Progenitor cell of endocrine pancreas (in vitro differentiated cells): ENCODE measurements at regions not wholly inside any gene's neighbourhood (a gene's known extent, or its start where the extent isn't known, plus 50 kb on each side); places are given as distances from the start of the nearest gene placed in this dataset.
"Not testable (repeated sequence)": the region's sequence is repeated elsewhere in the genome, so short reads cannot be mapped to it uniquely, and the experiment has no call there.

ENCODE experiments used
- DNase-seq: peaks from one replicate; pipeline ENCODE4 v3.0.0; 2021; ENCODE audit warnings: low spot score; ENCODE audit not compliant: unreplicated experiment
- H3K27ac Mint-ChIP-seq: 2 replicates; pipeline ENCODE4 v1.8.0; 2021; ENCODE audit warnings: mild to moderate bottlenecking, moderate library complexity, mixed read lengths
- H3K27me3 Mint-ChIP-seq: 2 replicates; pipeline ENCODE4 v1.8.0; 2021; ENCODE audit warnings: mixed read lengths
- H3K36me3 Mint-ChIP-seq: 2 replicates; pipeline ENCODE4 v1.8.0; 2022; ENCODE audit warnings: mixed read lengths; ENCODE audit not compliant: insufficient read depth
- H3K4me1 Mint-ChIP-seq: 2 replicates; pipeline ENCODE4 v1.8.0; 2021; ENCODE audit warnings: low read depth, mixed read lengths
- H3K4me3 Mint-ChIP-seq: 2 replicates; pipeline ENCODE4 v1.8.0; 2021; ENCODE audit warnings: low read depth, mild to moderate bottlenecking, moderate library complexity, mixed read lengths
- H3K9me3 Mint-ChIP-seq: 2 replicates; pipeline ENCODE4 v1.8.0; 2021; ENCODE audit warnings: low read depth, mixed read lengths
- TF ChIP-seq, protein P1 (sequence below): fragments of 200-600 bp; sonication (generic); IDR thresholded peaks from one replicate; pipeline ENCODE4 v1.5.0; 2021; ENCODE audit warnings: antibody characterized with exemption, mild to moderate bottlenecking; ENCODE audit not compliant: unreplicated experiment

GRCh38 chr1:232352366-232352765 lies 277.6 kb downstream of the SIPA1L2 start:
- H3K9me3 Mint-ChIP-seq = no peaks in the 10 kb centered on the region
- no peaks in the 10 kb centered on the region for H3K36me3 Mint-ChIP-seq
- TF ChIP-seq, protein P1, sequence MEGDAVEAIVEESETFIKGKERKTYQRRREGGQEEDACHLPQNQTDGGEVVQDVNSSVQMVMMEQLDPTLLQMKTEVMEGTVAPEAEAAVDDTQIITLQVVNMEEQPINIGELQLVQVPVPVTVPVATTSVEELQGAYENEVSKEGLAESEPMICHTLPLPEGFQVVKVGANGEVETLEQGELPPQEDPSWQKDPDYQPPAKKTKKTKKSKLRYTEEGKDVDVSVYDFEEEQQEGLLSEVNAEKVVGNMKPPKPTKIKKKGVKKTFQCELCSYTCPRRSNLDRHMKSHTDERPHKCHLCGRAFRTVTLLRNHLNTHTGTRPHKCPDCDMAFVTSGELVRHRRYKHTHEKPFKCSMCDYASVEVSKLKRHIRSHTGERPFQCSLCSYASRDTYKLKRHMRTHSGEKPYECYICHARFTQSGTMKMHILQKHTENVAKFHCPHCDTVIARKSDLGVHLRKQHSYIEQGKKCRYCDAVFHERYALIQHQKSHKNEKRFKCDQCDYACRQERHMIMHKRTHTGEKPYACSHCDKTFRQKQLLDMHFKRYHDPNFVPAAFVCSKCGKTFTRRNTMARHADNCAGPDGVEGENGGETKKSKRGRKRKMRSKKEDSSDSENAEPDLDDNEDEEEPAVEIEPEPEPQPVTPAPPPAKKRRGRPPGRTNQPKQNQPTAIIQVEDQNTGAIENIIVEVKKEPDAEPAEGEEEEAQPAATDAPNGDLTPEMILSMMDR = no peak
- H3K4me1 Mint-ChIP-seq = peaks cover 10% of the 10 kb centered on the region
- H3K4me3 Mint-ChIP-seq = no peak overlapping the region
- H3K27me3 Mint-ChIP-seq = peaks cover 16% of the 10 kb centered on the region
- no peak overlapping the region for H3K27ac Mint-ChIP-seq
- DNase-seq = no peak

- Mint-ChIP-seq H3K4me1 (peaks cover 10% of the 10 kb centered on the region), H3K27ac (no peak overlapping the region), H3K27me3 (peaks cover 16% of the 10 kb centered on the region), H3K36me3 (no peaks in the 10 kb centered on the region), H3K9me3 (no peaks in the 10 kb centered on the region), H3K4me3 (no peak overlapping the region)
- TF ChIP-seq, protein P1 = no peak
- no peak for DNase-seq
Measured at GRCh38 chr1:232351335-232351734, 278.6 kb downstream of the SIPA1L2 start.

GRCh38 chr1:232346844-232347243 lies 283.1 kb downstream of the SIPA1L2 start:
- Mint-ChIP-seq H3K4me1 (peaks cover 10% of the 10 kb centered on the region), H3K27me3 (peaks cover under 1% of the 10 kb centered on the region), H3K4me3 (no peak overlapping the region), H3K9me3 (no peaks in the 10 kb centered on the region), H3K36me3 (no peaks in the 10 kb centered on the region), H3K27ac (no peak overlapping the region)
- TF ChIP-seq, protein P1 = no peak
- no peak for DNase-seq

GRCh38 chr1:232344791-232345399 lies 285.0 kb downstream of the SIPA1L2 start:
- no peak for DNase-seq
- no peaks in the 10 kb centered on the region for H3K9me3 Mint-ChIP-seq
- TF ChIP-seq, protein P1 = no peak
- no peaks in the 10 kb centered on the region for H3K36me3 Mint-ChIP-seq
- peaks cover 10% of the 10 kb centered on the region for H3K4me1 Mint-ChIP-seq
- peaks cover 8% of the 10 kb centered on the region for H3K27me3 Mint-ChIP-seq
- no peak overlapping the region for H3K27ac Mint-ChIP-seq
- H3K4me3 Mint-ChIP-seq = no peak overlapping the region

- DNase-seq, H3K4me1 Mint-ChIP-seq, H3K27ac Mint-ChIP-seq, H3K4me3 Mint-ChIP-seq, H3K36me3 Mint-ChIP-seq, H3K9me3 Mint-ChIP-seq: not testable (repeated sequence)
- H3K27me3 Mint-ChIP-seq = peaks cover 12% of the 10 kb centered on the region
Measured at GRCh38 chr1:232344186-232344585, 285.7 kb downstream of the SIPA1L2 start.

DNA sequence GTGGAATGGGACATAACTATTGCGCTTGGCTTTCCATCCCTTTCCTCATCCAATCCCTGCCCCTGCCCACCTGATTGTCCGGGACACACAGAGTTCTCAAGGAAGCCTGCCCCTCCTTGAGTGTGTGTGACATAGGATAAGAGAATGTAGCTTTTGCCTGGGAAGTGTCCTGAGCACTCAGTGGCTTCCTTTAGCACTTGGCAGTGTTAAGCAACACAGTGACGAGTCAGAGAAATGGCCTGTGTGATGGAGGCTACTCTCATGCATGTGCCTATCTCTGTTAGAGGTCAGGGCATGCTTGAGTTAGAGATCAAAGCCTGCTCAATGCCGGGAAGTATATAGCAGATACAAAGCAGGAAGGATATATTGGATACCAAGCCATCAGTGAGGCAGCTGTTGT lies 289.5 kb downstream of the SIPA1L2 start:
- Mint-ChIP-seq H3K9me3 (peaks cover 3% of the 10 kb centered on the region), H3K4me3 (no peak overlapping the region), H3K4me1 (peaks cover 15% of the 10 kb centered on the region), H3K27ac (no peak overlapping the region), H3K36me3 (no peaks in the 10 kb centered on the region), H3K27me3 (peaks cover 26% of the 10 kb centered on the region)
- TF ChIP-seq, protein P1 = no peak
- no peak for DNase-seq
